ENCODE measurements at regions not wholly inside any gene's neighbourhood (a gene's known extent, or its start where the extent isn't known, plus 50 kb on each side); places are given as distances from the start of the nearest gene placed in this dataset.

GRCh38 chr15:61729646-61730045 is 330.6 kb downstream of the VPS13C start:
- Mint-ChIP-seq H3K4me1 (no peaks in the 10 kb centered on the region), H3K27ac (ENCODE audit: unreplicated experiment) (no peak overlapping the region), H3K4me3 (no peak overlapping the region), H3K36me3 (ENCODE audit: low read depth) (no peaks in the 10 kb centered on the region), H3K9me3 (no peaks in the 10 kb centered on the region), H3K27me3 (ENCODE audit: low read depth) (peaks cover 4% of the 10 kb centered on the region)
- DNase-seq (ENCODE audit: low read depth, low spot score): no peak
- TF ChIP-seq CTCF (conservative IDR thresholded peaks at IDR 0.05): no peak

- H3K4me1 Mint-ChIP-seq: no peaks in the 10 kb centered on the region
- H3K36me3 Mint-ChIP-seq (ENCODE audit: low read depth): no peaks in the 10 kb centered on the region
- H3K4me3 Mint-ChIP-seq: no peak overlapping the region
- no peak overlapping the region for H3K27ac Mint-ChIP-seq (ENCODE audit: unreplicated experiment)
- no peaks in the 10 kb centered on the region for H3K9me3 Mint-ChIP-seq
- DNase-seq (ENCODE audit: low read depth, low spot score): no peak
- peaks cover 4% of the 10 kb centered on the region for H3K27me3 Mint-ChIP-seq (ENCODE audit: low read depth)
- no peak for TF ChIP-seq CTCF (conservative IDR thresholded peaks at IDR 0.05)
These were observed 334.1 kb downstream of the VPS13C start for GRCh38 chr15:61726166-61726565.

GRCh38 chr15:61725251-61725650 is 335.0 kb downstream of the VPS13C start:
- DNase-seq (ENCODE audit: low read depth, low spot score): no peak
- H3K9me3 Mint-ChIP-seq: no peaks in the 10 kb centered on the region
- H3K27me3 Mint-ChIP-seq (ENCODE audit: low read depth): peaks cover 4% of the 10 kb centered on the region
- H3K27ac Mint-ChIP-seq (ENCODE audit: unreplicated experiment): no peak overlapping the region
- TF ChIP-seq CTCF (conservative IDR thresholded peaks at IDR 0.05): no peak
- no peaks in the 10 kb centered on the region for H3K36me3 Mint-ChIP-seq (ENCODE audit: low read depth)
- H3K4me1 Mint-ChIP-seq: no peaks in the 10 kb centered on the region
- H3K4me3 Mint-ChIP-seq: no peak overlapping the region

- Mint-ChIP-seq H3K36me3 (ENCODE audit: low read depth) (no peaks in the 10 kb centered on the region), H3K4me1 (no peaks in the 10 kb centered on the region), H3K27me3 (ENCODE audit: low read depth) (peaks cover 2% of the 10 kb centered on the region), H3K9me3 (no peaks in the 10 kb centered on the region), H3K4me3 (no peak overlapping the region), H3K27ac (ENCODE audit: unreplicated experiment) (no peak overlapping the region)
- DNase-seq (ENCODE audit: low read depth, low spot score): no peak
- no peak for TF ChIP-seq CTCF (conservative IDR thresholded peaks at IDR 0.05)
These were observed 335.9 kb downstream of the VPS13C start for GRCh38 chr15:61724251-61724939.

- H3K4me3 Mint-ChIP-seq: no peak overlapping the region
- no peaks in the 10 kb centered on the region for H3K9me3 Mint-ChIP-seq
- no peaks in the 10 kb centered on the region for H3K36me3 Mint-ChIP-seq (ENCODE audit: low read depth)
- no peaks in the 10 kb centered on the region for H3K4me1 Mint-ChIP-seq
- H3K27ac Mint-ChIP-seq (ENCODE audit: unreplicated experiment): no peak overlapping the region
- H3K27me3 Mint-ChIP-seq (ENCODE audit: low read depth): no peaks in the 10 kb centered on the region
- no peak for DNase-seq (ENCODE audit: low read depth, low spot score)
- no peak for TF ChIP-seq CTCF (conservative IDR thresholded peaks at IDR 0.05)
These were observed 338.8 kb downstream of the VPS13C start for GRCh38 chr15:61721418-61721817.
